IPS DF 6.9 (cell line): ENCODE measurements at regions not wholly inside any gene's neighbourhood (a gene's known extent, or its start where the extent isn't known, plus 50 kb on each side); places are given as distances from the start of the nearest gene placed in this dataset.
"Not testable (repeated sequence)": the region's sequence is repeated elsewhere in the genome, so short reads cannot be mapped to it uniquely, and the experiment has no call there.

Experiments
- DNase-seq: peaks from one replicate; pipeline ENCODE4 v3.0.0-alpha.2; 2013; ENCODE audit warnings: low read depth, low spot score
- H3K27ac ChIP-seq: one replicate; pipeline ENCODE4 v1.5.1; 2013; ENCODE audit warnings: low read length, control low read depth
- H3K27me3 ChIP-seq: 2 replicates; pipeline ENCODE4 v1.6.1; 2013; ENCODE audit warnings: mild to moderate bottlenecking, low read length; ENCODE audit not compliant: control insufficient read depth, insufficient read depth
- H3K36me3 ChIP-seq: 2 replicates; pipeline ENCODE4 v1.6.1; 2013; ENCODE audit warnings: low read length; ENCODE audit not compliant: control insufficient read depth, insufficient read depth
- H3K4me1 ChIP-seq: 2 replicates; pipeline ENCODE4 v1.6.1; 2013; ENCODE audit warnings: low read length; ENCODE audit not compliant: control insufficient read depth, insufficient read depth
- H3K4me3 ChIP-seq: 2 replicates; pipeline ENCODE4 v1.5.1; 2013; ENCODE audit warnings: mild to moderate bottlenecking, low read length
- H3K9me3 ChIP-seq: 2 replicates; pipeline ENCODE4 v1.6.1; 2013; ENCODE audit warnings: low read length, inconsistent platforms; ENCODE audit not compliant: control insufficient read depth, insufficient read depth
- WGBS: extraction: QIAGEN DNeasy Blood & Tissue Kit; methylation state at CpG from one replicate; pipeline ENCODE4 v1.1.7; 2013; ENCODE audit warnings: mixed read lengths, missing lambda C conversion rate; ENCODE audit not compliant: insufficient read length, insufficient coverage; 5-methylcytosine and 5-hydroxymethylcytosine counted together

- WGBS: no CpG with 5 or more reads among the region's 3 CpGs
- H3K36me3 ChIP-seq: no peaks in the 10 kb centered on the region
- H3K4me3 ChIP-seq: no peak overlapping the region
- H3K9me3 ChIP-seq: no peaks in the 10 kb centered on the region
- H3K27ac ChIP-seq: no peak overlapping the region
- H3K4me1 ChIP-seq: peaks cover 2% of the 10 kb centered on the region; the same call in 1 of the 2 replicates
- H3K27me3 ChIP-seq: no peaks in the 10 kb centered on the region
- DNase-seq: no peak
Measured at GRCh38 chr1:14341147-14341546, 257.3 kb upstream of the KAZN start.

- Histone ChIP-seq H3K36me3 (no peaks in the 10 kb centered on the region), H3K4me1 (peaks cover 2% of the 10 kb centered on the region; the same call in 1 of the 2 replicates), H3K4me3 (no peak overlapping the region), H3K9me3 (no peaks in the 10 kb centered on the region), H3K27ac (no peak overlapping the region), H3K27me3 (no peaks in the 10 kb centered on the region)
- DNase-seq: no peak
- no CpG with 5 or more reads among the region's 8 CpGs for WGBS
Measured at GRCh38 chr1:14345946-14346550, 252.4 kb upstream of the KAZN start.

GRCh38 chr1:14347186-14347585 lies 251.3 kb upstream of the KAZN start:
- no peaks in the 10 kb centered on the region for H3K4me1 ChIP-seq
- H3K36me3 ChIP-seq: no peaks in the 10 kb centered on the region
- WGBS: no CpG with 5 or more reads among the region's 6 CpGs
- H3K27me3 ChIP-seq: no peaks in the 10 kb centered on the region
- H3K4me3 ChIP-seq: no peak overlapping the region
- DNase-seq: no peak
- H3K27ac ChIP-seq: no peak overlapping the region
- H3K9me3 ChIP-seq: no peaks in the 10 kb centered on the region

- no CpG with 5 or more reads among the region's 3 CpGs for WGBS
- no peaks in the 10 kb centered on the region for H3K9me3 ChIP-seq
- DNase-seq: no peak
- no peaks in the 10 kb centered on the region for H3K4me1 ChIP-seq
- no peaks in the 10 kb centered on the region for H3K27me3 ChIP-seq
- H3K27ac ChIP-seq: no peak overlapping the region
- H3K36me3 ChIP-seq: no peaks in the 10 kb centered on the region
- no peak overlapping the region for H3K4me3 ChIP-seq
Measured at GRCh38 chr1:14347776-14348175, 250.7 kb upstream of the KAZN start.

GRCh38 chr1:14350197-14350596 lies 248.3 kb upstream of the KAZN start:
- Histone ChIP-seq H3K27me3 (no peaks in the 10 kb centered on the region), H3K36me3 (no peaks in the 10 kb centered on the region), H3K4me1 (no peaks in the 10 kb centered on the region), H3K27ac (no peak overlapping the region), H3K9me3 (no peaks in the 10 kb centered on the region), H3K4me3 (no peak overlapping the region)
- DNase-seq: no peak
- no CpG with 5 or more reads among the region's 2 CpGs for WGBS

- WGBS: no CpG with 5 or more reads among the region's 6 CpGs
- DNase-seq: no peak
- no peaks in the 10 kb centered on the region for H3K9me3 ChIP-seq
- H3K36me3 ChIP-seq: no peaks in the 10 kb centered on the region
- no peaks in the 10 kb centered on the region for H3K27me3 ChIP-seq
- H3K4me3 ChIP-seq: no peak overlapping the region
- H3K4me1 ChIP-seq: no peaks in the 10 kb centered on the region
- H3K27ac ChIP-seq: no peak overlapping the region
Measured at GRCh38 chr1:14352897-14353296, 245.6 kb upstream of the KAZN start.

- H3K27me3 ChIP-seq, H3K4me1 ChIP-seq, DNase-seq, H3K9me3 ChIP-seq, H3K4me3 ChIP-seq, H3K27ac ChIP-seq, H3K36me3 ChIP-seq: not testable (repeated sequence)
- WGBS: no CpG with 5 or more reads among the region's 6 CpGs
Measured at GRCh38 chr1:14361005-14361404, 237.5 kb upstream of the KAZN start.

GRCh38 chr1:14362331-14362730 lies 236.2 kb upstream of the KAZN start:
- Histone ChIP-seq H3K27me3 (no peaks in the 10 kb centered on the region), H3K4me3 (no peak overlapping the region), H3K27ac (no peak overlapping the region), H3K36me3 (no peaks in the 10 kb centered on the region), H3K4me1 (no peaks in the 10 kb centered on the region), H3K9me3 (no peaks in the 10 kb centered on the region)
- no CpG with 5 or more reads among the region's 1 CpG for WGBS
- DNase-seq: no peak

- no CpG with 5 or more reads among the region's 5 CpGs for whole genome bisulfite sequencing
- no peak overlapping the region for H3K27ac ChIP-seq
- no peaks in the 10 kb centered on the region for H3K27me3 ChIP-seq
- H3K4me1 ChIP-seq: no peaks in the 10 kb centered on the region
- DNase-seq: no peak
- H3K36me3 ChIP-seq: no peaks in the 10 kb centered on the region
- no peak overlapping the region for H3K4me3 ChIP-seq
- no peaks in the 10 kb centered on the region for H3K9me3 ChIP-seq
Measured at GRCh38 chr1:14363036-14363590, 235.4 kb upstream of the KAZN start.

GRCh38 chr1:14363707-14364413 lies 234.6 kb upstream of the KAZN start:
- WGBS: no CpG with 5 or more reads among the region's 11 CpGs
- no peaks in the 10 kb centered on the region for H3K9me3 ChIP-seq
- no peaks in the 10 kb centered on the region for H3K4me1 ChIP-seq
- no peaks in the 10 kb centered on the region for H3K27me3 ChIP-seq
- no peak overlapping the region for H3K4me3 ChIP-seq
- no peak for DNase-seq
- H3K36me3 ChIP-seq: no peaks in the 10 kb centered on the region
- no peak overlapping the region for H3K27ac ChIP-seq
